Mucosa of descending colon (tissue), 3 donors: ENCODE measurements at regions not wholly inside any gene's neighbourhood (a gene's known extent, or its start where the extent isn't known, plus 50 kb on each side); places are given as distances from the start of the nearest gene placed in this dataset.

ENCODE experiments used
- ATAC-seq: fragments of 200-7000 bp; cut with Tn5 transposase; one replicate; pipeline ENCODE4 v1.9.1; 2020; ENCODE audit warnings: mild to moderate bottlenecking, moderate library complexity
- DNase-seq, 3 donors: peaks; one replicate each; pipeline ENCODE4 v3.0.0-alpha.2; 2020
- H3K36me3 ChIP-seq: fragments of 200-600 bp; one replicate; pipeline ENCODE4 v1.8.0; 2021; ENCODE audit warnings: low read depth, mild to moderate bottlenecking
- H3K4me1 ChIP-seq: fragments of 200-600 bp; one replicate; pipeline ENCODE4 v1.8.0; 2021; ENCODE audit warnings: low read depth, mild to moderate bottlenecking
- H3K4me3 ChIP-seq: fragments of 200-600 bp; one replicate; pipeline ENCODE4 v1.8.0; 2021; ENCODE audit warnings: mild to moderate bottlenecking
- H3K9me3 ChIP-seq: fragments of 200-600 bp; one replicate; pipeline ENCODE4 v1.8.0; 2021; ENCODE audit warnings: mild to moderate bottlenecking
- CTCF ChIP-seq: fragments of 200-600 bp; IDR thresholded peaks from one replicate; pipeline ENCODE4 v1.8.0; 2022; ENCODE audit warnings: antibody characterized with exemption, mild to moderate bottlenecking
- intact Hi-C, 2 donors: fragments of 100-400 bp; cut with DNase I in 1 of 2; cut with micrococcal nuclease in 1 of 2; formaldehyde crosslinking; loops; one replicate each; pipeline versions ENCODE4 v1.11.0 to v1.11.1; 2022; cut with DNase I, micrococcal nuclease
- donor health status: DM: no; HTN: no; CAD: no; lungs with moderate emphysema.
- donor health status: DM: no; HTN: no; CAD: no.
- donor health status: DM: no; HTN: yes; CAD: no.

GRCh38 chr2:136310797-136311603, 193.1 kb upstream of the CXCR4 start:
- ATAC-seq (no peak), DNase-seq (no peak)
- H3K9me3 ChIP-seq: no peaks in the 10 kb centered on the region
- no peaks in the 10 kb centered on the region for H3K4me1 ChIP-seq
- H3K36me3 ChIP-seq: no peaks in the 10 kb centered on the region
- no peak overlapping the region for H3K4me3 ChIP-seq
- intact Hi-C loops: no loop called here
- TF ChIP-seq CTCF: no peak

GRCh38 chr2:136310005-136310495, 192.1 kb upstream of the CXCR4 start:
- no peaks in the 10 kb centered on the region for H3K36me3 ChIP-seq
- DNase-seq (no peak), ATAC-seq (no peak)
- TF ChIP-seq CTCF: no peak
- intact Hi-C loops: no loop called here
- H3K4me1 ChIP-seq: no peaks in the 10 kb centered on the region
- H3K9me3 ChIP-seq: no peaks in the 10 kb centered on the region
- no peak overlapping the region for H3K4me3 ChIP-seq

GRCh38 chr2:136308611-136309010, 190.7 kb upstream of the CXCR4 start:
- DNase-seq (no peak), ATAC-seq (no peak)
- Histone ChIP-seq H3K36me3 (no peaks in the 10 kb centered on the region), H3K4me3 (no peak overlapping the region), H3K4me1 (no peaks in the 10 kb centered on the region), H3K9me3 (no peaks in the 10 kb centered on the region)
- no peak for TF ChIP-seq CTCF
- intact Hi-C loops: no loop called here

- ATAC-seq (no peak), DNase-seq (no peak)
- Histone ChIP-seq H3K9me3 (no peaks in the 10 kb centered on the region), H3K4me3 (no peak overlapping the region), H3K4me1 (no peaks in the 10 kb centered on the region), H3K36me3 (no peaks in the 10 kb centered on the region)
- intact Hi-C loops: no loop called here
- TF ChIP-seq CTCF: no peak
These were observed 188.9 kb upstream of the CXCR4 start for GRCh38 chr2:136306836-136307235.

- intact Hi-C loops: no loop called here
- H3K36me3 ChIP-seq: no peaks in the 10 kb centered on the region
- DNase-seq (no peak), ATAC-seq (peak; percentile 70)
- H3K4me1 ChIP-seq: no peaks in the 10 kb centered on the region
- H3K9me3 ChIP-seq: no peaks in the 10 kb centered on the region
- TF ChIP-seq CTCF: no peak
- no peak overlapping the region for H3K4me3 ChIP-seq
These were observed 187.7 kb upstream of the CXCR4 start for GRCh38 chr2:136305517-136306192.
